Colon (tissue), 2 donors: ENCODE measurements at regions not wholly inside any gene's neighbourhood (a gene's known extent, or its start where the extent isn't known, plus 50 kb on each side); places are given as distances from the start of the nearest gene placed in this dataset.
"Not testable (repeated sequence)": the region's sequence is repeated elsewhere in the genome, so short reads cannot be mapped to it uniquely, and the experiment has no call there.

Experiments
- FAIRE-seq: peaks from 2 replicates; lab custom pipeline; 2012; peaks lifted over from hg19 to GRCh38; lab: Jason Lieb, UNC
- donor health status: control.
- donor health status: control.

- no peak for FAIRE-seq
These were observed 260.3 kb upstream of the SPTLC3 start for GRCh38 chr20:12748359-12748994.

- no peak for FAIRE-seq
These were observed 258.6 kb upstream of the SPTLC3 start for GRCh38 chr20:12750221-12750620.

GRCh38 chr20:12752900-12753693 lies 255.7 kb upstream of the SPTLC3 start:
- FAIRE-seq, result not testable (repeated sequence)

- not testable (repeated sequence) for FAIRE-seq
These were observed 255.0 kb upstream of the SPTLC3 start for GRCh38 chr20:12753742-12754141.

GRCh38 chr20:12759493-12759892 lies 249.3 kb upstream of the SPTLC3 start:
- not testable (repeated sequence) for FAIRE-seq

GRCh38 chr20:12762725-12763124 lies 246.0 kb upstream of the SPTLC3 start:
- no peak for FAIRE-seq

GRCh38 chr20:12763406-12763805 lies 245.4 kb upstream of the SPTLC3 start:
- no peak for FAIRE-seq

GRCh38 chr20:12764053-12764452 lies 244.7 kb upstream of the SPTLC3 start:
- FAIRE-seq, result no peak

- FAIRE-seq, result no peak
These were observed 243.9 kb upstream of the SPTLC3 start for GRCh38 chr20:12764851-12765250.

GRCh38 chr20:12773936-12774335 lies 234.8 kb upstream of the SPTLC3 start:
- no peak for FAIRE-seq

- no peak for FAIRE-seq
These were observed 233.7 kb upstream of the SPTLC3 start for GRCh38 chr20:12775041-12775440.

GRCh38 chr20:12777016-12777415 lies 231.8 kb upstream of the SPTLC3 start:
- FAIRE-seq, result no peak

GRCh38 chr20:12786276-12786675 lies 222.5 kb upstream of the SPTLC3 start:
- FAIRE-seq, result no peak

GRCh38 chr20:12788632-12789299 lies 220.0 kb upstream of the SPTLC3 start:
- FAIRE-seq, result no peak

GRCh38 chr20:12790859-12791258 lies 217.9 kb upstream of the SPTLC3 start:
- no peak for FAIRE-seq

- no peak for FAIRE-seq
These were observed 210.5 kb upstream of the SPTLC3 start for GRCh38 chr20:12798286-12798685.

GRCh38 chr20:12808006-12808567 lies 200.7 kb upstream of the SPTLC3 start:
- no peak for FAIRE-seq

- FAIRE-seq, result no peak
These were observed 193.5 kb upstream of the SPTLC3 start for GRCh38 chr20:12815231-12815768.

- no peak for FAIRE-seq
These were observed 192.9 kb upstream of the SPTLC3 start for GRCh38 chr20:12815778-12816408.

- no peak for FAIRE-seq
These were observed 187.5 kb upstream of the SPTLC3 start for GRCh38 chr20:12821249-12821648.

GRCh38 chr20:12823734-12824133 lies 185.0 kb upstream of the SPTLC3 start:
- FAIRE-seq, result no peak
